C4-2B (cell line): ENCODE measurements at regions not wholly inside any gene's neighbourhood (a gene's known extent, or its start where the extent isn't known, plus 50 kb on each side); places are given as distances from the start of the nearest gene placed in this dataset.

Experiments used
- ZFX ChIP-seq: fragments of 450-650 bp; IDR thresholded peaks from 2 replicates; pipeline ENCODE4 v1.6.1; 2017
- TF ChIP-seq, protein P1 (sequence below): fragments of 450-650 bp; conservative IDR thresholded peaks from 2 replicates; pipeline ENCODE4 v1.5.1; 2017; ENCODE audit warnings: mild to moderate bottlenecking

DNA sequence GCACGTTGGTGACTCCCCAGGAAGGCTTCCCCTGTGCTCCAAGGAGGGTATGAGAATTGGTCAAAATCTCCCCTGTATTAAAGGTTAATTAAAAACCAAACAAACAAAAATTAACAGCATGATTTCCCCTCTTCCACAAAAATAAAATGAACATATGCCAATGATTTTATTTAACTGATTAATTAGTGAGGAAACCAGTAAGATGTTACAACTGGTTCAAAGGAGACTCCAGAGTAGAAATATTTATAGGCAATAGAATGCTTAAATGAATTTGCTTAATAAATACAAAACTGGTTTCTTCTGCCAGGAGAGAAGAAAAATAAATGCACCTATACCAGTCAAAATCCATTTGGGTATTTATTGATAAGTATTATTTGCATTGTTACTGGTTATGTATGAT, 249.5 kb upstream of the DEPDC1 start:
- TF ChIP-seq, protein P1, sequence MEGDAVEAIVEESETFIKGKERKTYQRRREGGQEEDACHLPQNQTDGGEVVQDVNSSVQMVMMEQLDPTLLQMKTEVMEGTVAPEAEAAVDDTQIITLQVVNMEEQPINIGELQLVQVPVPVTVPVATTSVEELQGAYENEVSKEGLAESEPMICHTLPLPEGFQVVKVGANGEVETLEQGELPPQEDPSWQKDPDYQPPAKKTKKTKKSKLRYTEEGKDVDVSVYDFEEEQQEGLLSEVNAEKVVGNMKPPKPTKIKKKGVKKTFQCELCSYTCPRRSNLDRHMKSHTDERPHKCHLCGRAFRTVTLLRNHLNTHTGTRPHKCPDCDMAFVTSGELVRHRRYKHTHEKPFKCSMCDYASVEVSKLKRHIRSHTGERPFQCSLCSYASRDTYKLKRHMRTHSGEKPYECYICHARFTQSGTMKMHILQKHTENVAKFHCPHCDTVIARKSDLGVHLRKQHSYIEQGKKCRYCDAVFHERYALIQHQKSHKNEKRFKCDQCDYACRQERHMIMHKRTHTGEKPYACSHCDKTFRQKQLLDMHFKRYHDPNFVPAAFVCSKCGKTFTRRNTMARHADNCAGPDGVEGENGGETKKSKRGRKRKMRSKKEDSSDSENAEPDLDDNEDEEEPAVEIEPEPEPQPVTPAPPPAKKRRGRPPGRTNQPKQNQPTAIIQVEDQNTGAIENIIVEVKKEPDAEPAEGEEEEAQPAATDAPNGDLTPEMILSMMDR, result no peak
- TF ChIP-seq ZFX, result no peak
